K562 (cell line): ENCODE measurements at regions not wholly inside any gene's neighbourhood (a gene's known extent, or its start where the extent isn't known, plus 50 kb on each side); places are given as distances from the start of the nearest gene placed in this dataset.

Experiments
- ATAC-seq: fragments of 200-7000 bp; cut with Tn5 transposase; 3 replicates; pipeline ENCODE4 v1.9.1; 2020; ENCODE audit warnings: moderate library complexity
- BruUV-seq: library from RNA; stranded (reverse); fragments of 400-500 nt; replicated peaks from 2 replicates; lab custom pipeline; 2021; lab: Mats Ljungman, UMichigan
- CTCF ChIA-PET: fragments of 300-600 bp; formaldehyde crosslinking; extraction: SDS; loops from one replicate; lab custom pipeline; 2021; ENCODE audit warnings: low intra/inter-chr PET ratio; lab: Yijun Ruan, JAX
- POLR2A ChIA-PET: fragments of 300-600, 350-650 bp; sonication (Branson Sonifier 250); formaldehyde crosslinking; extraction: SDS; loops from one replicate; lab custom pipeline; 2021; ENCODE audit warnings: antibody characterized with exemption, inconsistent platforms; lab: Yijun Ruan, JAX
- DNase-seq, 4 experiments: peaks; one replicate each; pipeline versions ENCODE4 v3.0.0 to v3.0.0-alpha.2; 2011 to 2018; ENCODE audit warnings: low spot score in 3 of 4, mixed read lengths in 3 of 4; ENCODE audit errors: extremely low read depth in 1 of 4
- FAIRE-seq: peaks from 2 replicates; lab custom pipeline; 2011; peaks lifted over from hg19 to GRCh38; lab: Jason Lieb, UNC
- H2AFZ ChIP-seq: 2 replicates; pipeline ENCODE4 v1.6.0; 2011; ENCODE audit warnings: low read depth, low read length, control low read depth, inconsistent platforms
- H3K27ac ChIP-seq: fragments of 200-600 bp; 3 replicates; pipeline ENCODE4 v1.8.0; 2011; ENCODE audit warnings: low read depth, mild to moderate bottlenecking, control low read depth, inconsistent platforms, low read length, moderate library complexity, mixed read lengths; ENCODE audit errors: extremely low read depth
- H3K27me3 ChIP-seq, 2 experiments: fragments of 300-600 bp in 1 of 2; 2 replicates in 1 of 2; 3 replicates in 1 of 2; pipeline versions ENCODE4 v1.6.0 to v1.8.0; 2011; ENCODE audit warnings: inconsistent platforms in 2 of 2, low read length in 2 of 2, mild to moderate bottlenecking in 1 of 2, mixed read lengths in 1 of 2, moderate library complexity in 1 of 2; ENCODE audit not compliant: control insufficient read depth in 2 of 2, insufficient read depth in 2 of 2
- H3K36me3 ChIP-seq: fragments of 300-600 bp; 3 replicates; pipeline ENCODE4 v1.8.0; 2011; ENCODE audit warnings: mild to moderate bottlenecking, low read length, inconsistent platforms; ENCODE audit not compliant: control insufficient read depth, insufficient read depth
- H3K4me1 ChIP-seq, 2 experiments: fragments of 200-600 bp in 1 of 2; replicated peaks in 1 of 2; 2 replicates in 1 of 2; 3 replicates in 1 of 2; pipeline versions ENCODE4 v1.5.1 to v1.8.0; 2011; ENCODE audit warnings: inconsistent platforms in 2 of 2, low read length in 2 of 2, mild to moderate bottlenecking in 1 of 2, mixed read lengths in 1 of 2, moderate library complexity in 1 of 2; ENCODE audit not compliant: control insufficient read depth in 2 of 2, insufficient read depth in 2 of 2
- H3K4me2 ChIP-seq: 2 replicates; pipeline ENCODE4 v1.6.1; 2011; ENCODE audit warnings: low read length, control low read depth, inconsistent platforms, mixed read lengths; ENCODE audit not compliant: insufficient read depth
- H3K4me3 ChIP-seq: fragments of 200-600 bp; sonication (generic), shearing (Covaris generic); 2 replicates; pipeline ENCODE4 v1.5.1; 2016; ENCODE audit warnings: control low read depth, inconsistent platforms
- H3K79me2 ChIP-seq: fragments of 200-600 bp; 3 replicates; pipeline ENCODE4 v1.8.0; 2011; ENCODE audit warnings: low read length, inconsistent platforms; ENCODE audit not compliant: control insufficient read depth, insufficient read depth
- H3K9ac ChIP-seq, 2 experiments: 2 replicates each; pipeline versions ENCODE4 v1.6.0 to v1.6.1; 2011; ENCODE audit warnings: low read depth in 2 of 2, low read length in 2 of 2, control low read depth in 1 of 2, inconsistent platforms in 1 of 2, mild to moderate bottlenecking in 1 of 2, mixed read lengths in 1 of 2; ENCODE audit not compliant: insufficient read depth in 1 of 2
- H3K9me1 ChIP-seq: one replicate; pipeline ENCODE4 v1.6.0; 2011; ENCODE audit warnings: inconsistent platforms, mild to moderate bottlenecking, low read length, moderate library complexity; ENCODE audit not compliant: control insufficient read depth, insufficient read depth
- H3K9me3 ChIP-seq: replicated peaks from 2 replicates; pipeline ENCODE4 v1.5.1; 2011; ENCODE audit warnings: low read depth, low read length, inconsistent platforms; ENCODE audit not compliant: control insufficient read depth, insufficient read depth
- H4K20me1 ChIP-seq: replicated peaks from 2 replicates; pipeline ENCODE4 v1.6.1; 2011; ENCODE audit warnings: low read length, inconsistent platforms, mixed read lengths; ENCODE audit not compliant: control insufficient read depth, insufficient read depth
- BHLHE40 ChIP-seq: IDR thresholded peaks from 2 replicates; pipeline ENCODE4 v1.6.1; 2011; ENCODE audit warnings: low read length, improper control_type of control experiment
- BMI1 ChIP-seq: fragments of 150-350 bp; IDR thresholded peaks from 2 replicates; pipeline ENCODE4 v1.6.1; 2014; ENCODE audit warnings: low read length
- ELF1 ChIP-seq: fragments of 200-800 bp; sonication (Bioruptor generic); IDR thresholded peaks from 2 replicates; pipeline ENCODE4 v1.6.1; 2016; ENCODE audit warnings: missing genetic modification characterization, missing compliant biosample characterization
- MCM5 ChIP-seq: fragments of 450-650 bp; IDR thresholded peaks from 2 replicates; pipeline ENCODE4 v1.6.1; 2016; ENCODE audit warnings: low read depth
- MXI1 ChIP-seq: IDR thresholded peaks from 2 replicates; pipeline ENCODE4 v1.6.1; 2011; ENCODE audit warnings: low read depth, mild to moderate bottlenecking, improper control_type of control experiment, low read length
- PHF20 ChIP-seq: fragments of 450-650 bp; IDR thresholded peaks from 2 replicates; pipeline ENCODE4 v1.6.1; 2018; ENCODE audit not compliant: partially characterized antibody
- RAD51 ChIP-seq: fragments of 450-650 bp; IDR thresholded peaks from 2 replicates; pipeline ENCODE4 v1.7.1; 2016; ENCODE audit warnings: low read depth, mild to moderate bottlenecking, borderline replicate concordance
- SIRT6 ChIP-seq: IDR thresholded peaks from one replicate; pipeline ENCODE4 v1.6.1; 2012; ENCODE audit warnings: low read depth, mild to moderate bottlenecking, control low read depth, inconsistent platforms, low read length, moderate library complexity
- ZNF589 ChIP-seq: fragments of 200-800 bp; sonication (Bioruptor generic); IDR thresholded peaks from 2 replicates; pipeline ENCODE4 v1.6.1; 2016; ENCODE audit warnings: low read depth, missing genetic modification characterization, missing compliant biosample characterization
- WGBS: fragments of 100-300 bp; shearing (Covaris generic); methylation state at CpG from one replicate; pipeline ENCODE4 v1.1.6; 2016; ENCODE audit warnings: low coverage, mixed read lengths; ENCODE audit not compliant: insufficient coverage; ENCODE audit errors: missing lambda C conversion rate; 5-methylcytosine and 5-hydroxymethylcytosine counted together
- in situ Hi-C: fragments of 300-500 bp; cut with MboI; formaldehyde crosslinking; loops from 4 replicates; pipeline ENCODE4 v1.15.0; 2018; ENCODE audit warnings: inconsistent platforms, mixed read lengths
- intact Hi-C: fragments of 100-400 bp; cut with micrococcal nuclease; formaldehyde crosslinking; loops from 2 replicates; pipeline ENCODE4 v1.14.2; 2022
- TF ChIP-seq, protein P1 (sequence below): fragments of 450-650 bp; formaldehyde crosslinking; IDR thresholded peaks from 2 replicates; pipeline ENCODE4 v1.4.0; 2020; ENCODE audit warnings: mild to moderate bottlenecking
- TF ChIP-seq, protein P2 (sequence below): fragments of 450-650 bp; formaldehyde crosslinking; IDR thresholded peaks from 2 replicates; pipeline ENCODE4 v1.4.0; 2020; ENCODE audit warnings: mild to moderate bottlenecking, moderate library complexity
- TF ChIP-seq, protein P3 (sequence below): fragments of 450-650 bp; formaldehyde crosslinking; IDR thresholded peaks from 2 replicates; pipeline ENCODE4 v1.4.0; 2020; ENCODE audit warnings: mild to moderate bottlenecking, mixed read lengths
- TF ChIP-seq, protein P4 (sequence below), 2 experiments: fragments of 450-650 bp; IDR thresholded peaks; 2 replicates each; pipeline ENCODE4 v1.6.1; 2018; ENCODE audit warnings: mild to moderate bottlenecking in 2 of 2, low read depth in 1 of 2; ENCODE audit not compliant: partially characterized antibody in 2 of 2
- TF ChIP-seq, protein P5 (sequence below): fragments of 250-450 bp; sonication (Bioruptor Pico); IDR thresholded peaks from 2 replicates; pipeline ENCODE4 v1.5.0; 2020; ENCODE audit warnings: mild to moderate bottlenecking

DNA sequence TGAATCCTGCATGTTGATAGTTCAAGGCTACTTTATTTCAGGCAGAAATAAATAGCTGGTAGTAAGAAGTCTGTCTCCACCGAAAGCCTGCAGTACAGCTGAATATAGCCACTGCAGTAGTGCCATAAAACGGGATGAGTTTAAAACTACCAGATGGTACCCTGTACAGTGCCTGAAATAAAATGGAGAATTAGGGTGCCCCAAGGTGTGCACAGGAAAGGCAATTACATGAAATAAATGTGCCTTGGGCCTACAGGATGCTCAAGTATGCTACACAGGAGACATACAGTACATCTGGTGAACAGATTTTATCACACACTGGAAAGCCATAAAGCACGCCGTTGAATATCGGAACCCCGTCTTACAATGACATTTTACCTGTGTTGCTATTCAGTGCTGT is 447.7 kb upstream of the HNRNPA3 start:
- no peak overlapping the region for H3K4me2 ChIP-seq
- TF ChIP-seq RAD51 (no peak), SIRT6 (no peak), BHLHE40 (no peak), ELF1 (tag) (no peak), MCM5 (no peak), BMI1 (no peak), PHF20 (no peak), ZNF589 (CRISPR knock-in tag) (no peak), MXI1 (no peak)
- TF ChIP-seq, protein P1, sequence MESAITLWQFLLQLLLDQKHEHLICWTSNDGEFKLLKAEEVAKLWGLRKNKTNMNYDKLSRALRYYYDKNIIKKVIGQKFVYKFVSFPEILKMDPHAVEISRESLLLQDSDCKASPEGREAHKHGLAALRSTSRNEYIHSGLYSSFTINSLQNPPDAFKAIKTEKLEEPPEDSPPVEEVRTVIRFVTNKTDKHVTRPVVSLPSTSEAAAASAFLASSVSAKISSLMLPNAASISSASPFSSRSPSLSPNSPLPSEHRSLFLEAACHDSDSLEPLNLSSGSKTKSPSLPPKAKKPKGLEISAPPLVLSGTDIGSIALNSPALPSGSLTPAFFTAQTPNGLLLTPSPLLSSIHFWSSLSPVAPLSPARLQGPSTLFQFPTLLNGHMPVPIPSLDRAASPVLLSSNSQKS (CRISPR knock-in tag): no peak
- TF ChIP-seq, protein P2, sequence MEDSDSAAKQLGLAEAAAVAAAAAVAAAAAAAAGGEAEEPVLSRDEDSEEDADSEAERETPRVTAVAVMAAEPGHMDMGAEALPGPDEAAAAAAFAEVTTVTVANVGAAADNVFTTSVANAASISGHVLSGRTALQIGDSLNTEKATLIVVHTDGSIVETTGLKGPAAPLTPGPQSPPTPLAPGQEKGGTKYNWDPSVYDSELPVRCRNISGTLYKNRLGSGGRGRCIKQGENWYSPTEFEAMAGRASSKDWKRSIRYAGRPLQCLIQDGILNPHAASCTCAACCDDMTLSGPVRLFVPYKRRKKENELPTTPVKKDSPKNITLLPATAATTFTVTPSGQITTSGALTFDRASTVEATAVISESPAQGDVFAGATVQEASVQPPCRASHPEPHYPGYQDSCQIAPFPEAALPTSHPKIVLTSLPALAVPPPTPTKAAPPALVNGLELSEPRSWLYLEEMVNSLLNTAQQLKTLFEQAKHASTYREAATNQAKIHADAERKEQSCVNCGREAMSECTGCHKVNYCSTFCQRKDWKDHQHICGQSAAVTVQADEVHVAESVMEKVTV: no peak
- TF ChIP-seq, protein P3, sequence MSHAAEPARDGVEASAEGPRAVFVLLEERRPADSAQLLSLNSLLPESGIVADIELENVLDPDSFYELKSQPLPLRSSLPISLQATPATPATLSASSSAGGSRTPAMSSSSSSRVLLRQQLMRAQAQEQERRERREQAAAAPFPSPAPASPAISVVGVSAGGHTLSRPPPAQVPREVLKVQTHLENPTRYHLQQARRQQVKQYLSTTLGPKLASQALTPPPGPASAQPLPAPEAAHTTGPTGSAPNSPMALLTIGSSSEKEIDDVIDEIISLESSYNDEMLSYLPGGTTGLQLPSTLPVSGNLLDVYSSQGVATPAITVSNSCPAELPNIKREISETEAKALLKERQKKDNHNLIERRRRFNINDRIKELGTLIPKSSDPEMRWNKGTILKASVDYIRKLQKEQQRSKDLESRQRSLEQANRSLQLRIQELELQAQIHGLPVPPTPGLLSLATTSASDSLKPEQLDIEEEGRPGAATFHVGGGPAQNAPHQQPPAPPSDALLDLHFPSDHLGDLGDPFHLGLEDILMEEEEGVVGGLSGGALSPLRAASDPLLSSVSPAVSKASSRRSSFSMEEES (CRISPR knock-in tag): no peak
- TF ChIP-seq, protein P4, sequence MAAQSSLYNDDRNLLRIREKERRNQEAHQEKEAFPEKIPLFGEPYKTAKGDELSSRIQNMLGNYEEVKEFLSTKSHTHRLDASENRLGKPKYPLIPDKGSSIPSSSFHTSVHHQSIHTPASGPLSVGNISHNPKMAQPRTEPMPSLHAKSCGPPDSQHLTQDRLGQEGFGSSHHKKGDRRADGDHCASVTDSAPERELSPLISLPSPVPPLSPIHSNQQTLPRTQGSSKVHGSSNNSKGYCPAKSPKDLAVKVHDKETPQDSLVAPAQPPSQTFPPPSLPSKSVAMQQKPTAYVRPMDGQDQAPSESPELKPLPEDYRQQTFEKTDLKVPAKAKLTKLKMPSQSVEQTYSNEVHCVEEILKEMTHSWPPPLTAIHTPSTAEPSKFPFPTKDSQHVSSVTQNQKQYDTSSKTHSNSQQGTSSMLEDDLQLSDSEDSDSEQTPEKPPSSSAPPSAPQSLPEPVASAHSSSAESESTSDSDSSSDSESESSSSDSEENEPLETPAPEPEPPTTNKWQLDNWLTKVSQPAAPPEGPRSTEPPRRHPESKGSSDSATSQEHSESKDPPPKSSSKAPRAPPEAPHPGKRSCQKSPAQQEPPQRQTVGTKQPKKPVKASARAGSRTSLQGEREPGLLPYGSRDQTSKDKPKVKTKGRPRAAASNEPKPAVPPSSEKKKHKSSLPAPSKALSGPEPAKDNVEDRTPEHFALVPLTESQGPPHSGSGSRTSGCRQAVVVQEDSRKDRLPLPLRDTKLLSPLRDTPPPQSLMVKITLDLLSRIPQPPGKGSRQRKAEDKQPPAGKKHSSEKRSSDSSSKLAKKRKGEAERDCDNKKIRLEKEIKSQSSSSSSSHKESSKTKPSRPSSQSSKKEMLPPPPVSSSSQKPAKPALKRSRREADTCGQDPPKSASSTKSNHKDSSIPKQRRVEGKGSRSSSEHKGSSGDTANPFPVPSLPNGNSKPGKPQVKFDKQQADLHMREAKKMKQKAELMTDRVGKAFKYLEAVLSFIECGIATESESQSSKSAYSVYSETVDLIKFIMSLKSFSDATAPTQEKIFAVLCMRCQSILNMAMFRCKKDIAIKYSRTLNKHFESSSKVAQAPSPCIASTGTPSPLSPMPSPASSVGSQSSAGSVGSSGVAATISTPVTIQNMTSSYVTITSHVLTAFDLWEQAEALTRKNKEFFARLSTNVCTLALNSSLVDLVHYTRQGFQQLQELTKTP (IDR thresholded peaks at IDR 0.05; ENCODE audit: low read depth in 1 of 2, partially characterized antibody in 2 of 2): no peak
- TF ChIP-seq, protein P5, sequence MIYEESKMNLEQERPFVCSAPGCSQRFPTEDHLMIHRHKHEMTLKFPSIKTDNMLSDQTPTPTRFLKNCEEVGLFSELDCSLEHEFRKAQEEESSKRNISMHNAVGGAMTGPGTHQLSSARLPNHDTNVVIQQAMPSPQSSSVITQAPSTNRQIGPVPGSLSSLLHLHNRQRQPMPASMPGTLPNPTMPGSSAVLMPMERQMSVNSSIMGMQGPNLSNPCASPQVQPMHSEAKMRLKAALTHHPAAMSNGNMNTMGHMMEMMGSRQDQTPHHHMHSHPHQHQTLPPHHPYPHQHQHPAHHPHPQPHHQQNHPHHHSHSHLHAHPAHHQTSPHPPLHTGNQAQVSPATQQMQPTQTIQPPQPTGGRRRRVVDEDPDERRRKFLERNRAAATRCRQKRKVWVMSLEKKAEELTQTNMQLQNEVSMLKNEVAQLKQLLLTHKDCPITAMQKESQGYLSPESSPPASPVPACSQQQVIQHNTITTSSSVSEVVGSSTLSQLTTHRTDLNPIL (CRISPR knock-in tag): no peak

More for the DNA sequence above, 447.7 kb upstream of the HNRNPA3 start:
- POLR2A ChIA-PET: no interaction called here
- Histone ChIP-seq H3K9me3 (no peaks in the 10 kb centered on the region), H3K9me1 (no peaks in the 10 kb centered on the region), H3K4me1 (no peaks in the 10 kb centered on the region), H3K79me2 (no peaks in the 10 kb centered on the region), H4K20me1 (no peaks in the 10 kb centered on the region), H3K27me3 (peaks cover 8 to 13% of the 10 kb centered on the region in 2 experiments; a peak in 3 of 5 replicates), H3K27ac (no peak overlapping the region), H3K4me3 (no peak overlapping the region), H3K9ac (no peak overlapping the region), H3K36me3 (no peaks in the 10 kb centered on the region), H2AFZ (no peak overlapping the region)
- no TSS peak for BruUV-seq
- in situ Hi-C loops (no loop called here), intact Hi-C loops (no loop called here)
- FAIRE-seq (no peak), DNase-seq (no peak), ATAC-seq (no peak)
- CTCF ChIA-PET: no interaction called here
- WGBS: 2% methylated on average over 6 of the region's 6 CpGs
